Medulla oblongata (tissue), 1 donor: ENCODE measurements at regions not wholly inside any gene's neighbourhood (a gene's known extent, or its start where the extent isn't known, plus 50 kb on each side); places are given as distances from the start of the nearest gene placed in this dataset.

Experiments
- DNase-seq: peaks from one replicate; pipeline ENCODE4 v3.0.0-alpha.2; 2015; ENCODE audit errors: extremely low spot score

DNA sequence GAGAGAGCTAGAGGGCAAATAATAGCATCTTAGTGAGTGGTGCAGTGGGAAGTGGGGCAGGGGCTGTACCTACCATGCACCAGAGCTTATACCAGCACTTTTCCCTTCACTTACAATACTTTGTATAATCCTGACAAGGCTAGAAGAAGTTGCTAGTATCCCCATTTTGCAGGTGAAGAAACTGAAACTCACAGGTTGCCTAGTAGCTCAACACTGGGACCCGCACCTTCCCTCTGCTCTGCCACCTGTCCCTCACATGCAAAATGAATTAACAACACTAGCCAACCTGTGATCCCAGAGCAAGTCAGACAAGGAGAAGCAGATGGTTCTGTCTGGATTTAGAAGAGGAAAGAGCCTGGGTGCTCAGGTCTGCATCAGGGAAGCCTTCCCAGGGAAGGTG, 510.4 kb downstream of the BUD13 start:
- DNase-seq = no peak

DNA sequence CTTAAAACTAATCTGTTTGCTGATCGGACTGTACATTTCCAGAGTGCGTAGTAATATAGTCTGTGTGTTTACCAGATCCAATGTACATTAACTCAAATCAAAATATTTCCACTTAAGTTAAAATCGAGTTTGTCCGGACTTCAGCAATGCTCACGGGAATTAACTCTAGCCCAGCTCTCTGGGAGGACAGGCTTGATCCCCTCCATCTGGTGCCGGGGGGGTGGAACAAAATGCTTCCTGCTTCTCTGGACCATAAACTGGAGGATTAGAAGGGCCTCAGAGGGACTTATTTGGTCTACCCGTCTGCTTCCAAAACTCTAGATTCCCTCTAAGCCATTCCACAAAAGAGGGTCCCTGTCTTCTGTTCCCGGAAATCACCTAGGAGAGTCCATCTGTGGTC, 511.2 kb downstream of the BUD13 start:
- no peak for DNase-seq

GRCh38 chr11:116258821-116259220, 514.0 kb downstream of the BUD13 start:
- DNase-seq = no peak

- DNase-seq = no peak
Observed at GRCh38 chr11:116257883-116258282, 514.9 kb downstream of the BUD13 start.

DNA sequence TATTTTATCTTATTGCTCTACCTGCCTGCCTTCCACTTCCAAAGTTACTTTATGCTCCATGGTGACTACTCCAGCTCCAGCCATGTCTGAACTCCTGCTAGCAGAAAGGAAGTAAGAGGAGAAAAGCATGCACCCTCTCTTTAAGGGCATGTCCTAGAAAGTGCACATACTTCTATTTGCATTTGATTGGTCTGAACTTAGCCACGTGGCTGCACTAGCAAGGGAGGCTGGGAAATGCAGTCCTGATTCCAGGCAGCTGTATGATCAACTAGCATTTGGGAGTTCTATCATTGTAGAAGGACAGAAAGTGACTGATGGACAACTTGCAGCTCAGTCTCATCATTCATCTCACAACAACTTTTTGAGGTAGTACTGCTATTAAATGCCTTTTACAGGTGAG, 515.7 kb downstream of the BUD13 start:
- no peak for DNase-seq

- DNase-seq = no peak
Observed at GRCh38 chr11:116256215-116256614, 516.6 kb downstream of the BUD13 start.

DNA sequence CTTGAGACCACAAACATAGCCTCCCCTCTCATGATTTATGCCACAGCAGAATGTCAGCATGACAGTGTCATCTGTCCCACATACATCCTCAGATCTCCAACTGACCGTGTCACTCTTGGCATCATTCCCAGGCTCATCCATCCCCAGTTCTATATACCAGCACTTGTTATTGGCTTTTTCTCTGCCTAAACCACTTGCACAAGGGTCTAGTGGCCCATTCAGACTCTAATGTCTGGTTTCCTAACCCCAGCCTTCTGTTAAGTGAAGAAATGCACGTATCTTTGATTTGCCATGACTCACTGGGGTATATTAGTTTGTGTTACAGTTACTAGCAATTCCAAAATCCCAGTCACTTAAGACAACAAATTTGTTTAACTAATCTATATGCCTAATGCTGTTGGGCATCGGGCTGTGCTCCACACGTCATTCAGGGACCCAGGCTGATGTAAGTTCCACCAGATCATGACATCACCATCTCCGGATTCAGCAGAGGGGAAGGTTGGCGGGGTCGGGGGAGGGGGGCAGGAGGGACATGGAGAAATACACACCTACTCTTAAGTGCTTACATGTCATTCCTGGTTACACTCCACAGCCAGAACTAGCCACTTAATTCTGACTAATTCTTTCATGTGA, 517.4 kb downstream of the BUD13 start:
- no peak for DNase-seq

DNA sequence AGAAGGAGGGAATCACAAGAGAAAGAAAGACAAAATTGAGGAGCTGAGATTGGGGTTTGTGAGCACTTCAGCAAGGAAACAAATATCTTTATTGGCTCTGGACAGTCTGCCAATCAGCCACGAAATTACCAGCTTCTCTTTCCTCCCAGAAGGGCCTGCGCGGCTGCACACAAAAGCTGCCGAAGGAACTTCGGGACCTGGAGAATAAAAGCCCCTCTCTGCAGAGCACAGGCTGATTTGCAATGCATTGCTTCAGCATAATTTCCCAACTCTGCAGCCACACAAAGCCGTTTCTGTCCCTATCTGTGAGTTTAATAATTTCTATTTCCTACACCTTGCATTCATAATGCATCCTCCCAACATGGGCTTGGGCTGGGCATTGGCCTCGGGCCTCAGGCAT, 522.6 kb downstream of the BUD13 start:
- no peak for DNase-seq

DNA sequence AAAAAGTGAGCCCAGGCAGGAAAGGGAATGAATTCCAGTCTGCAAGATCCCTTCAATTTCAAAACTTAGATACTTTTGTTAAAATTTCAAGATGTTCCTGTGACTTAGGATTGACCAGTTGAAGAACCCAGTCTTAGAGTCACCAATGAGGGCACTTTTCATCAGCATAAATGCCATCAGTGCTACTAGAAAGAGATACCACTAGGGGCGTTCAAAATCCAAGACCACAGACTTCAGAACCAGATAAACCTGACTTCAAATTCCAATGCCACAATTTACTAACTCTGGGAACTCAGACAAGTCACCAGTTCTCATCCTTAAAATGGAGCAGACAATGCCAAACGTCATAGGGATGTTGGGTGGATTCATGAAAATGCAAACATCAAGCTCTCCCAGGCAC, 523.2 kb downstream of the BUD13 start:
- no peak for DNase-seq

DNA sequence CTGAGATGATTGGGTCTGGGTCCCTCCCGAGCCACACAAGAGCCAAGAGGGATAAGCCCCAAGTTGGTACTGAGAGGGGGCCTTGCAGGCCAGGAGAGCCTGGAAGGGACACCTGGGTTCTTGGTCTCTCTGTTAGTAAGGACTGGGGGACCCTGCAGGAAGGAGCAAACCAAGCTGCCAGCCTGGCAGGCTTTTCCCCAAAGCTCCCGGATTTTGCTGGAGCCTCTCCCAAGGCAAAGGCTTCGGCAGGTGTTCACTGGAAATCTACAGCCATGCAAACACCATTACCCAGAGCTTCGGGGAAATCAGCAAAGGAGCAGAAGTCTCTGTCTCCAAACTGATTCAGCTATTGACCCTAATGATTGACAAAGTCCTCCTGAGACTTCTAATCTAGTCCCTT, 527.9 kb downstream of the BUD13 start:
- DNase-seq = no peak

- DNase-seq = no peak
Observed at GRCh38 chr11:116244439-116244838, 528.3 kb downstream of the BUD13 start.

GRCh38 chr11:116243991-116244390, 528.8 kb downstream of the BUD13 start:
- DNase-seq = no peak

DNA sequence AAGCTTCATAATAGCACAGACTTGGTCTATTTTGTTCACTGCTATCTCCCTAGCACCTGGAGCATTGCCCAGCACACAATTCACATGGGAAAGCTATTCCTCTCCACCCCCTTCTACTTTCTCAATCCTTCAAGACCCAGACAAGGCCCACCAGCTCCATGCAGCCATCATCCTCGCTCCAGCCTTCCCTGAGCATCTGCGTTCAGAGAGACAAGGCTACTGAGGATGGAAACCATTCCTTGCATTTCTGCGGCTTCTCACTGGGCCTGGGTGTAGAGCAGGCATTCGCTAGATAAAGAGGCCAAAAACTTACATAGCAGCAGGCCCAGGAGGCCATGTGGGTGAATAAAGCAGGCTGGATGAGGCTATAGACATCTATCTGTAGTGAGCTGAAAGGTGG, 530.8 kb downstream of the BUD13 start:
- DNase-seq = no peak

- no peak for DNase-seq
Observed at GRCh38 chr11:116240710-116241109, 532.1 kb downstream of the BUD13 start.

DNA sequence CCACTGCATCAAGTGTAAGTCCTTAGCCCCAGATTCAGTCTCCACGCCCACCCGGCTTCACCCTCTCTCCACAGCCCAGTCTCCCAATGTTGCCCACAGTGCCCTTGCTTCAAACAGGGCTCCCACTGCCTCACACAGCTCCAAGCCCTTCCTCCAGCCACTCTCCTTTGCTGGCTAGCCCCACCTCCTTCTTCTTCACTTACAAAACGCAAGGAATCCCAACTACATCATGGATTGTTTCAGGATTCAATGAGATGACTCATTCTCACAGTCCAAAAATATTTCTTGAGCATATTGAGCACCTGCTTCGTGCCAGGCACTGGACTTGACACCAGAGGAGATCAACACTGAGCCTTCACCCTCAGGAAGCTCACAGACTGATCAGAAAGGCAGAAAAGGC, 533.5 kb downstream of the BUD13 start:
- DNase-seq = no peak

DNA sequence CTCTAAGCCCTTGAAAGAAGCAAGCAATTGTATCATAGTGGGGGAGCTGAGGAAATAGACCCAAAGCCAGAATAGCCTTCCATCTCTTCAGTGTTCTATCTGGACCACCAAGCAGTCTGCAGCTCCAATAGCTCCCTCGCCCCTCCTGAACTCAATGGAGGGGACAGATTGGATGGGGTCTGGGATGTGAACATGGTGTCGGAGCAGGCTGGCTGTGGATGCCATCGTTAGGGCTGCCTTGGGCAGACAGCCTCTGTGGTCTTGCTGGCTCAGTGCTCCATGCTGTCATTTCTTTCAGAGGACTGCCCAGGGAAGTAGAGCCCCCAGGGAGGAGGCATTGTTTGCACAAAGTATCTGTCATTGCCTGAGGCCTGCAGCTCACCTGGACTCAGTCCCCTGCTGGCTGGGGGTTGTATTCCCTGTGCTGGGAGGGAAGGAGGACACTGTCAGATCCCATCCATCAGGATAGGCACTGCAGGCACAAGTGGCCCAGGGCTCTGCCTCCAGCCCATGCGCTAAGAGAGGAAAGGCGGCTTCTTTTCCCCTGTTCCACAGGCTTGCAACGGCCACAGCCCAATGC, 537.7 kb downstream of the BUD13 start:
- no peak for DNase-seq

DNA sequence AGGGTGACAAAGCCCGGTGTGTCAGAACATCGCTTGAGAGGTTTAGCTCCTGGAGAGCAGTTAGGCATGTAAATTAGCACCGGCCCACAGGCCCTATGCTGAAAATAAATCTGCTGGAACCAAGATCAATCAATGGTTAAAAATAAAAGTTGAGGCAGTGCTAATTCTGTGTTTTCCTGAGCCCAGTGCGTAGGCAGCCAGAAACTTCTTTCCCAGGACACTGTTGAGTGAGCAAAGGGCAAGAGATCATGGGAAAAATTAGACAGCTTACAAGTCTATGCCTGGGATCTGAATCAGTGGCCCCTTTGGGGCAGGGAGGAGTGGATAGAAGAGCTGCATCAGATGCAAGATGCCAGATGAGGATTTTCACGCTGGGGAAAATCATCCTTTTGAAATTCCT, 539.2 kb downstream of the BUD13 start:
- DNase-seq = no peak

GRCh38 chr11:116232364-116232828, 540.4 kb downstream of the BUD13 start:
- no peak for DNase-seq

- DNase-seq = no peak
Observed at GRCh38 chr11:116231543-116231942, 541.2 kb downstream of the BUD13 start.

DNA sequence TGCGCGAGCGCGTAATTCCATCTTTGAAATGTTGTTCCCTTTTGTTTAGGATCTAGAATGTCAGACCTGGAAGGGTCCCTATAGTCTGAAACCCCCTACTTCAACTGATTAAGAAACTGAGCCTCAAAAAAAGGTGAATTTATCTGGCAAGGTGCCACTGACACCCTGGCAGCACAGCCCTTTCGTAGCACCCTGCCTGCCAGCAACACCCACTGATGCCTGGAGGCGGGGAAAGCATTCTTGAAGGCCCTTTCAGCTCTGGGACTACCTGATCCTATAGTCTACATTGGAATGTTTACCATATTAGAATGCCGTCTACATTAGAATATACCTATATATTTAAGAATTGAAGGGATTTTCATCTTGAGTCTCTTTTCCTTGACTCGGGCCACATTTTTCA, 542.3 kb downstream of the BUD13 start:
- no peak for DNase-seq

DNA sequence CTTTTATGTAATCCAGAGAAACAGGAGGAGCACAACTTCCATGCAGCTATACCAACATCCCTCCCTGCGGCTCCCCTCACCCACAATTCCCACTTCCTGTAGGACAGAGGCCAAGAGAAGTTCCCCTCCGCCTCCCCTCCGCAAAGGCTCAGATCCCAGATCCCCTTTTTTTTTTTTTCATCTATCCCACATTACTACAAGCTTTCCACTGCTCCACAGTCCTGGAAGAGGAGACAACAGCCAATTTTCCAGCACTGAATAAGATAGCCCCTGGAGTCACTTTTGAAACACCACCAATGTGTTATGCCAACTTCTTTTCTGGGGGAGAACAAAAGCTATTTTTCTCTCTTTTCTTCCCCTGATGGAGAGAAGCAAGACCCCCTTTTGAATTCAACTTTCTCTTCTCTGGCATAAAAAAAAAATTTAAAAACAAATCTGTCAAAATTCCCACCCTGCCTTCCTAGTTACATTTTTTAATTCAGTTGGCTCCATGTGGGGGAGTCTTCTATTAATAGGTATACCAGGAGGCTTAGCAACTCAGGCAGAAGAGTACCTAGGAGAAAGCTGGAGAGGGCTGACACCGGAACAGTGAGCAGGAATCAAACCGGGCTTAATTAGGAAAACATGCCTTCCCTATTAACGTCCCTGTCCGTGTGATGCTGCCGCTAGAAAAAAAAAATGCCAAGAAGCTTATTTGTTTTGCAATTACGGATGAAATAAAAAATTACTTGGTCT, 543.4 kb downstream of the BUD13 start:
- no peak for DNase-seq

GRCh38 chr11:116226731-116227130, 546.1 kb downstream of the BUD13 start:
- DNase-seq = no peak
